ENCODE measurements at regions not wholly inside any gene's neighbourhood (a gene's known extent, or its start where the extent isn't known, plus 50 kb on each side); places are given as distances from the start of the nearest gene placed in this dataset.

- intact Hi-C loops (cut with DNase I; ENCODE audit: low total_unique reads) (no loop called here), in situ Hi-C loops (cut with MboI; ENCODE audit: low sequenced_read_pairs in 4 of 4) (no loop called here)
- no peaks in the 10 kb centered on the region for H3K9me3 ChIP-seq
- H3K27me3 ChIP-seq: no peaks in the 10 kb centered on the region
- TF ChIP-seq POLR2A (IDR thresholded peaks at IDR 0.05) (no peak), CTCF (IDR thresholded peaks at IDR 0.05 in 4 of 5, conservative IDR thresholded peaks at IDR 0.05 in 1 of 5) (no peak)
- DNase-seq (no peak), ATAC-seq (no peak)
- H3K4me1 ChIP-seq: no peaks in the 10 kb centered on the region
- no peaks in the 10 kb centered on the region for H3K36me3 ChIP-seq
- no peak overlapping the region for H3K27ac ChIP-seq
- no peak overlapping the region for H3K4me3 ChIP-seq
Measured at GRCh38 chr3:154614601-154615000, 184.6 kb upstream of the GPR149 start.

- TF ChIP-seq CTCF (IDR thresholded peaks at IDR 0.05 in 4 of 5, conservative IDR thresholded peaks at IDR 0.05 in 1 of 5) (no peak), POLR2A (IDR thresholded peaks at IDR 0.05) (no peak)
- Histone ChIP-seq H3K27me3 (no peaks in the 10 kb centered on the region), H3K4me1 (no peaks in the 10 kb centered on the region), H3K27ac (no peak overlapping the region), H3K36me3 (no peaks in the 10 kb centered on the region), H3K9me3 (no peaks in the 10 kb centered on the region), H3K4me3 (no peak overlapping the region)
- in situ Hi-C loops (cut with MboI; ENCODE audit: low sequenced_read_pairs in 4 of 4) (no loop called here), intact Hi-C loops (cut with DNase I; ENCODE audit: low total_unique reads) (no loop called here)
- ATAC-seq (no peak), DNase-seq (no peak)
Measured at GRCh38 chr3:154614078-154614477, 184.1 kb upstream of the GPR149 start.

GRCh38 chr3:154602241-154602640 lies 172.3 kb upstream of the GPR149 start:
- Histone ChIP-seq H3K4me3 (no peak overlapping the region), H3K27ac (no peak overlapping the region), H3K27me3 (no peaks in the 10 kb centered on the region), H3K4me1 (no peaks in the 10 kb centered on the region), H3K9me3 (no peaks in the 10 kb centered on the region), H3K36me3 (no peaks in the 10 kb centered on the region)
- in situ Hi-C loops (cut with MboI; ENCODE audit: low sequenced_read_pairs in 4 of 4) (no loop called here), intact Hi-C loops (cut with DNase I; ENCODE audit: low total_unique reads) (no loop called here)
- no peak for DNase-seq
- ATAC-seq: no peak
- no peak for TF ChIP-seq CTCF (IDR thresholded peaks at IDR 0.05 in 4 of 5, conservative IDR thresholded peaks at IDR 0.05 in 1 of 5)
- no peak for TF ChIP-seq POLR2A (IDR thresholded peaks at IDR 0.05)

- intact Hi-C loops (cut with DNase I; ENCODE audit: low total_unique reads): no loop called here
- Histone ChIP-seq H3K4me3 (no peak overlapping the region), H3K9me3 (no peaks in the 10 kb centered on the region), H3K36me3 (no peaks in the 10 kb centered on the region), H3K27me3 (no peaks in the 10 kb centered on the region), H3K27ac (no peak overlapping the region), H3K4me1 (no peaks in the 10 kb centered on the region)
- in situ Hi-C loops (cut with MboI; ENCODE audit: low sequenced_read_pairs in 4 of 4): no loop called here
- no peak for ATAC-seq
- no peak for DNase-seq
- TF ChIP-seq POLR2A (IDR thresholded peaks at IDR 0.05): no peak
- no peak for TF ChIP-seq CTCF (IDR thresholded peaks at IDR 0.05 in 4 of 5, conservative IDR thresholded peaks at IDR 0.05 in 1 of 5)
Measured at GRCh38 chr3:154598166-154598565, 168.2 kb upstream of the GPR149 start.

GRCh38 chr3:154590675-154591384 lies 160.8 kb upstream of the GPR149 start:
- H3K4me3 ChIP-seq: no peak overlapping the region
- no peak for TF ChIP-seq CTCF (IDR thresholded peaks at IDR 0.05 in 4 of 5, conservative IDR thresholded peaks at IDR 0.05 in 1 of 5)
- H3K9me3 ChIP-seq: no peaks in the 10 kb centered on the region
- H3K27me3 ChIP-seq: no peaks in the 10 kb centered on the region
- intact Hi-C loops (cut with DNase I; ENCODE audit: low total_unique reads): no loop called here
- in situ Hi-C loops (cut with MboI; ENCODE audit: low sequenced_read_pairs in 4 of 4): no loop called here
- no peak for DNase-seq
- no peak overlapping the region for H3K27ac ChIP-seq
- no peak for ATAC-seq
- no peaks in the 10 kb centered on the region for H3K4me1 ChIP-seq
- H3K36me3 ChIP-seq: no peaks in the 10 kb centered on the region
